ENCODE measurements at regions not wholly inside any gene's neighbourhood (a gene's known extent, or its start where the extent isn't known, plus 50 kb on each side); places are given as distances from the start of the nearest gene placed in this dataset.

GRCh38 chr1:184905601-184906322 lies 68.5 kb downstream of the NIBAN1 start:
- Histone ChIP-seq H3K27ac (no peak overlapping the region), H3K4me1 (replicated peaks; ENCODE audit: insufficient read depth) (peaks cover 19% of the 10 kb centered on the region), H3F3A (ENCODE audit: insufficient read depth, low read depth) (peaks cover 15% of the 10 kb centered on the region), H3K79me2 (ENCODE audit: low read depth) (no peaks in the 10 kb centered on the region), H3K36me3 (ENCODE audit: low read depth) (no peaks in the 10 kb centered on the region), H3K4me3 (no peak overlapping the region), H2AFZ (no peak overlapping the region), H3K9me2 (ENCODE audit: insufficient read depth) (no peaks in the 10 kb centered on the region), H3K9me3 (ENCODE audit: insufficient read depth, low read depth) (no peaks in the 10 kb centered on the region), H3K4me2 (peak overlapping the region; percentile 38; the same call in 1 of the 2 replicates), H4K20me1 (ENCODE audit: insufficient read depth) (peaks cover 7% of the 10 kb centered on the region; the same call in 1 of the 2 replicates), H3K27me3 (ENCODE audit: insufficient read depth, low read depth) (no peaks in the 10 kb centered on the region)
- CTCF ChIA-PET = no interaction called here
- POLR2A ChIA-PET (ENCODE audit: unreplicated experiment) = interaction anchor here (0.6 kb wide), 1 partner anchor 153 kb away, joined by 21 read pairs; no protein-coding TSS in a partner anchor
- DNase-seq = peak in 1 of 2 experiments; percentile 82
- intact Hi-C loops (cut with micrococcal nuclease; ENCODE audit: unreplicated experiment) = no loop called here
- BruUV-seq (replicated peaks) = no TSS peak
- TF ChIP-seq EZH2 (IDR thresholded peaks at IDR 0.05; ENCODE audit: low read depth) = no peak
- TF ChIP-seq, protein P1, sequence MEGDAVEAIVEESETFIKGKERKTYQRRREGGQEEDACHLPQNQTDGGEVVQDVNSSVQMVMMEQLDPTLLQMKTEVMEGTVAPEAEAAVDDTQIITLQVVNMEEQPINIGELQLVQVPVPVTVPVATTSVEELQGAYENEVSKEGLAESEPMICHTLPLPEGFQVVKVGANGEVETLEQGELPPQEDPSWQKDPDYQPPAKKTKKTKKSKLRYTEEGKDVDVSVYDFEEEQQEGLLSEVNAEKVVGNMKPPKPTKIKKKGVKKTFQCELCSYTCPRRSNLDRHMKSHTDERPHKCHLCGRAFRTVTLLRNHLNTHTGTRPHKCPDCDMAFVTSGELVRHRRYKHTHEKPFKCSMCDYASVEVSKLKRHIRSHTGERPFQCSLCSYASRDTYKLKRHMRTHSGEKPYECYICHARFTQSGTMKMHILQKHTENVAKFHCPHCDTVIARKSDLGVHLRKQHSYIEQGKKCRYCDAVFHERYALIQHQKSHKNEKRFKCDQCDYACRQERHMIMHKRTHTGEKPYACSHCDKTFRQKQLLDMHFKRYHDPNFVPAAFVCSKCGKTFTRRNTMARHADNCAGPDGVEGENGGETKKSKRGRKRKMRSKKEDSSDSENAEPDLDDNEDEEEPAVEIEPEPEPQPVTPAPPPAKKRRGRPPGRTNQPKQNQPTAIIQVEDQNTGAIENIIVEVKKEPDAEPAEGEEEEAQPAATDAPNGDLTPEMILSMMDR (conservative IDR thresholded peaks at IDR 0.05) = no peak

- Histone ChIP-seq H3K27ac (no peak overlapping the region), H4K20me1 (ENCODE audit: insufficient read depth) (peaks cover 7% of the 10 kb centered on the region; the same call in 1 of the 2 replicates), H3K4me1 (replicated peaks; ENCODE audit: insufficient read depth) (peaks cover 19% of the 10 kb centered on the region), H3K9me2 (ENCODE audit: insufficient read depth) (no peaks in the 10 kb centered on the region), H3F3A (ENCODE audit: insufficient read depth, low read depth) (peaks cover 15% of the 10 kb centered on the region), H3K4me2 (no peak overlapping the region), H3K27me3 (ENCODE audit: insufficient read depth, low read depth) (no peaks in the 10 kb centered on the region), H3K79me2 (ENCODE audit: low read depth) (no peaks in the 10 kb centered on the region), H2AFZ (no peak overlapping the region), H3K4me3 (no peak overlapping the region), H3K36me3 (ENCODE audit: low read depth) (no peaks in the 10 kb centered on the region), H3K9me3 (ENCODE audit: insufficient read depth, low read depth) (no peaks in the 10 kb centered on the region)
- BruUV-seq (replicated peaks) = no TSS peak
- ChIA-PET POLR2A (ENCODE audit: unreplicated experiment) (no interaction called here), CTCF (interaction anchor here (0.6 kb wide), 1 partner anchor 1545 kb away, joined by 3 read pairs; no protein-coding TSS in a partner anchor)
- intact Hi-C loops (cut with micrococcal nuclease; ENCODE audit: unreplicated experiment) = no loop called here
- DNase-seq = no peak
- TF ChIP-seq, protein P1 (conservative IDR thresholded peaks at IDR 0.05) = no peak
- no peak for TF ChIP-seq EZH2 (IDR thresholded peaks at IDR 0.05; ENCODE audit: low read depth)
Measured at GRCh38 chr1:184903111-184903692, 71.1 kb downstream of the NIBAN1 start.

DNA sequence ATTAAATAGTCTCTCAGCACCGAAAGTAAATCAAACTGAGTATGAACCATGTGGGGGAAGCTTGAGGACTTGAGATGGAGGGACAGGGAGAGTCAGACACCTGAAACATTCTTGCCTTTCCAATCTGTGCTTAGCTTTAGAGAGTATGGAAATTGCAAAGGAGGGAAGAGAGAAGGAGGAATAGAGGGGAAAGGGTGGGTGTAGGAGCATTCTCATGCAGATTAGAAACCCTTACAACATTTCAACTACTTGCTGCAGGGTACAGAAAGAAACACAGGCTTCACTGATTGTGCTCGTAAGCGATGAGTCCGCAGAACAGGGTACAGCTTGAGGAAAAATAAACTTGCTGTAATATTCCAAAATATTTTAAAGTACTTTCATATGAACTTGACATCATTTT lies 73.8 kb downstream of the NIBAN1 start:
- intact Hi-C loops (cut with micrococcal nuclease; ENCODE audit: unreplicated experiment) = no loop called here
- Histone ChIP-seq H3K9me2 (ENCODE audit: insufficient read depth) (no peaks in the 10 kb centered on the region), H3K27me3 (ENCODE audit: insufficient read depth, low read depth) (no peaks in the 10 kb centered on the region), H3K79me2 (ENCODE audit: low read depth) (no peaks in the 10 kb centered on the region), H3K4me2 (no peak overlapping the region), H2AFZ (no peak overlapping the region), H3K27ac (no peak overlapping the region), H3K36me3 (ENCODE audit: low read depth) (no peaks in the 10 kb centered on the region), H4K20me1 (ENCODE audit: insufficient read depth) (peaks cover 6% of the 10 kb centered on the region; the same call in 1 of the 2 replicates), H3K9me3 (ENCODE audit: insufficient read depth, low read depth) (no peaks in the 10 kb centered on the region), H3K4me3 (no peak overlapping the region), H3F3A (ENCODE audit: insufficient read depth, low read depth) (peaks cover 7% of the 10 kb centered on the region; the same call in 1 of the 2 replicates), H3K4me1 (replicated peaks; ENCODE audit: insufficient read depth) (peaks cover 6% of the 10 kb centered on the region)
- TF ChIP-seq, protein P1 (conservative IDR thresholded peaks at IDR 0.05) = no peak
- TF ChIP-seq EZH2 (IDR thresholded peaks at IDR 0.05; ENCODE audit: low read depth) = no peak
- CTCF ChIA-PET = no interaction called here
- POLR2A ChIA-PET (ENCODE audit: unreplicated experiment) = interaction anchor here (0.7 kb wide), 1 partner anchor 18 kb away, joined by 4 read pairs; no protein-coding TSS in a partner anchor
- no peak for DNase-seq
- BruUV-seq (replicated peaks) = no TSS peak

Data from PC-9 (cell line).